ENCODE measurements at regions not wholly inside any gene's neighbourhood (a gene's known extent, or its start where the extent isn't known, plus 50 kb on each side); places are given as distances from the start of the nearest gene placed in this dataset.
"Not testable (repeated sequence)": the region's sequence is repeated elsewhere in the genome, so short reads cannot be mapped to it uniquely, and the experiment has no call there.

DNA sequence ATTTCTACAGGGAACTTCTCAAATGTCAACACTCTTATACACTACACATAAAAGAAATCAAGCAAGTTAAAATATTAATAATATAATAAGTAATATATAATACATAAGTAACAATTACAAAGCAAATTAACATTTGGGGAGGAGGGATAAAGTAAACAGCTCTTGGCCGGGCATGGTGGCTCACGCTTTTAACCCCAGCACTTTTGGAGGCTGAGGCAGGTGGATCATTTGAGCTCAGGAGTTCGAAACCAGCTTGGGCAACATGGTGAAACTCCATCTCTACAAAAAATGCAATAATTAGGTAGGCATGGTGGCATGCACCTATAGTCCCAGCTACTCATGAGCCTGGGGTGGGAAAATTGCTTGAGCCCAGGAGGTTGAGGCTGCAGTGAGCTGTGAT lies 4772.6 kb upstream of the OR11H1 start:
- TF ChIP-seq, protein P1, sequence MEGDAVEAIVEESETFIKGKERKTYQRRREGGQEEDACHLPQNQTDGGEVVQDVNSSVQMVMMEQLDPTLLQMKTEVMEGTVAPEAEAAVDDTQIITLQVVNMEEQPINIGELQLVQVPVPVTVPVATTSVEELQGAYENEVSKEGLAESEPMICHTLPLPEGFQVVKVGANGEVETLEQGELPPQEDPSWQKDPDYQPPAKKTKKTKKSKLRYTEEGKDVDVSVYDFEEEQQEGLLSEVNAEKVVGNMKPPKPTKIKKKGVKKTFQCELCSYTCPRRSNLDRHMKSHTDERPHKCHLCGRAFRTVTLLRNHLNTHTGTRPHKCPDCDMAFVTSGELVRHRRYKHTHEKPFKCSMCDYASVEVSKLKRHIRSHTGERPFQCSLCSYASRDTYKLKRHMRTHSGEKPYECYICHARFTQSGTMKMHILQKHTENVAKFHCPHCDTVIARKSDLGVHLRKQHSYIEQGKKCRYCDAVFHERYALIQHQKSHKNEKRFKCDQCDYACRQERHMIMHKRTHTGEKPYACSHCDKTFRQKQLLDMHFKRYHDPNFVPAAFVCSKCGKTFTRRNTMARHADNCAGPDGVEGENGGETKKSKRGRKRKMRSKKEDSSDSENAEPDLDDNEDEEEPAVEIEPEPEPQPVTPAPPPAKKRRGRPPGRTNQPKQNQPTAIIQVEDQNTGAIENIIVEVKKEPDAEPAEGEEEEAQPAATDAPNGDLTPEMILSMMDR (IDR thresholded peaks at IDR 0.05; ENCODE audit: low read depth, low read length, poor library complexity, severe bottlenecking) = not testable (repeated sequence)
- not testable (repeated sequence) for TF ChIP-seq EZH2phosphoT487 (IDR thresholded peaks at IDR 0.05; ENCODE audit: borderline replicate concordance, low read length)
